Endothelial cell of umbilical vein (primary cell): ENCODE measurements at regions not wholly inside any gene's neighbourhood (a gene's known extent, or its start where the extent isn't known, plus 50 kb on each side); places are given as distances from the start of the nearest gene placed in this dataset.
"Not testable (repeated sequence)": the region's sequence is repeated elsewhere in the genome, so short reads cannot be mapped to it uniquely, and the experiment has no call there.

Experiments used
- BruUV-seq: library from RNA; stranded (reverse); fragments of 400-500 nt; replicated peaks from 2 replicates; lab custom pipeline; 2021; lab: Mats Ljungman, UMichigan
- CTCF ChIA-PET: fragments of 300-600, 350-600 bp; sonication (Branson Sonifier 250); formaldehyde crosslinking; loops from one replicate; lab custom pipeline; 2021; ENCODE audit warnings: antibody characterized with exemption, inconsistent platforms; lab: Charles Lee
- POLR2A ChIA-PET: fragments of 300-600, 350-600 bp; sonication (Branson Sonifier 250); formaldehyde crosslinking; loops from one replicate; lab custom pipeline; 2021; ENCODE audit warnings: antibody characterized with exemption, inconsistent platforms; lab: Charles Lee
- DNase-seq: peaks from one replicate; pipeline ENCODE4 v3.0.0-alpha.2; 2011; ENCODE audit warnings: low read depth, low spot score
- FAIRE-seq: peaks from 2 replicates; lab custom pipeline; 2011; peaks lifted over from hg19 to GRCh38; lab: Jason Lieb, UNC
- H2AFZ ChIP-seq: 2 replicates; pipeline ENCODE4 v1.6.0; 2012; ENCODE audit warnings: low read depth, low read length, control low read depth, inconsistent platforms
- H3K27ac ChIP-seq: 2 replicates; pipeline ENCODE4 v1.5.1; 2011; ENCODE audit warnings: low read depth, mild to moderate bottlenecking, control low read depth, low read length, moderate library complexity; ENCODE audit not compliant: insufficient read depth
- H3K27me3 ChIP-seq, 2 experiments: 2 replicates each; pipeline versions ENCODE4 v1.6.0 to v1.6.1; 2011; ENCODE audit warnings: low read length in 2 of 2, mixed read lengths in 1 of 2; ENCODE audit not compliant: control insufficient read depth in 2 of 2, insufficient read depth in 2 of 2
- H3K36me3 ChIP-seq, 2 experiments: 2 replicates in 1 of 2; 3 replicates in 1 of 2; pipeline ENCODE4 v1.5.1; 2011; ENCODE audit warnings: low read length in 2 of 2, mild to moderate bottlenecking in 1 of 2, moderate library complexity in 1 of 2; ENCODE audit not compliant: control insufficient read depth in 2 of 2, insufficient read depth in 2 of 2; ENCODE audit errors: extremely low read depth in 1 of 2
- H3K4me1 ChIP-seq: 3 replicates; pipeline ENCODE4 v1.5.1; 2011; ENCODE audit warnings: mild to moderate bottlenecking, low read length; ENCODE audit not compliant: control insufficient read depth, insufficient read depth; ENCODE audit errors: extremely low read depth
- H3K4me2 ChIP-seq: 2 replicates; pipeline ENCODE4 v1.6.1; 2011; ENCODE audit warnings: low read length, control low read depth, mixed read lengths; ENCODE audit not compliant: insufficient read depth
- H3K4me3 ChIP-seq, 3 experiments: fragments of 200-600 bp in 1 of 3; sonication (generic), shearing (Covaris generic) in 1 of 3; replicated peaks in 1 of 3; 2 replicates each; pipeline ENCODE4 v1.5.1; 2011 to 2016; ENCODE audit warnings: control low read depth in 3 of 3, low read length in 3 of 3, mild to moderate bottlenecking in 2 of 3, inconsistent platforms in 1 of 3, low read depth in 1 of 3, moderate library complexity in 1 of 3; ENCODE audit not compliant: insufficient read depth in 1 of 3
- H3K79me2 ChIP-seq: 2 replicates; pipeline ENCODE4 v1.6.0; 2012; ENCODE audit warnings: low read length, inconsistent platforms; ENCODE audit not compliant: control insufficient read depth, insufficient read depth
- H3K9ac ChIP-seq: replicated peaks from 2 replicates; pipeline ENCODE3; 2011; ENCODE audit warnings: low read length, control low read depth; ENCODE audit not compliant: insufficient read depth; ENCODE audit errors: extremely low read depth
- H3K9me1 ChIP-seq: replicated peaks from 3 replicates; pipeline ENCODE4 v1.6.0; 2011; ENCODE audit warnings: mild to moderate bottlenecking, low read length; ENCODE audit not compliant: control insufficient read depth, insufficient read depth; ENCODE audit errors: extremely low read depth
- H3K9me3 ChIP-seq: replicated peaks from 2 replicates; pipeline ENCODE4 v1.5.1; 2012; ENCODE audit warnings: low read length, inconsistent platforms; ENCODE audit not compliant: control insufficient read depth, insufficient read depth
- H4K20me1 ChIP-seq: replicated peaks from 2 replicates; pipeline ENCODE3; 2011; ENCODE audit warnings: mild to moderate bottlenecking, low read length; ENCODE audit not compliant: control insufficient read depth, insufficient read depth; ENCODE audit errors: extremely low read depth
- EZH2 ChIP-seq: IDR thresholded peaks from 2 replicates; pipeline ENCODE4 v1.6.1; 2012; ENCODE audit warnings: borderline replicate concordance, low read depth, mild to moderate bottlenecking, moderate library complexity, low read length, inconsistent platforms; ENCODE audit not compliant: severe bottlenecking
- FOS ChIP-seq: IDR thresholded peaks from 2 replicates; pipeline ENCODE4 v1.6.1; 2011; ENCODE audit warnings: mild to moderate bottlenecking, low read length, moderate library complexity, borderline replicate concordance; ENCODE audit not compliant: insufficient read depth
- GATA2 ChIP-seq: IDR thresholded peaks from 2 replicates; pipeline ENCODE4 v1.7.0; 2011; ENCODE audit warnings: low read depth, mild to moderate bottlenecking, moderate library complexity, mixed read lengths, low read length; ENCODE audit not compliant: insufficient read length, insufficient read depth
- JUN ChIP-seq: IDR thresholded peaks from 2 replicates; pipeline ENCODE4 v1.6.1; 2011; ENCODE audit warnings: borderline replicate concordance, low read depth; ENCODE audit not compliant: insufficient read length, insufficient read depth
- MYC ChIP-seq: IDR thresholded peaks from one replicate; pipeline ENCODE4 v1.6.1; 2011; ENCODE audit warnings: mild to moderate bottlenecking, low read depth, low read length
- POLR2A ChIP-seq: IDR thresholded peaks from 2 replicates; pipeline ENCODE4 v1.6.1; 2012; ENCODE audit warnings: low read depth, mild to moderate bottlenecking, control low read depth, low read length
- POLR2AphosphoS5 ChIP-seq: IDR thresholded peaks from 2 replicates; pipeline ENCODE4 v1.6.1; 2012; ENCODE audit warnings: low read depth, mild to moderate bottlenecking, control low read depth, low read length, moderate library complexity; ENCODE audit not compliant: insufficient read depth
- dilution Hi-C: fragments of 300-500 bp; cut with MboI; formaldehyde crosslinking; loops from one replicate; pipeline ENCODE4 v1.15.0; 2019; ENCODE audit warnings: low sequenced_read_pairs; ENCODE audit not compliant: extremely low pct_ligation_motif_present
- intact Hi-C: fragments of 100-400 bp; cut with micrococcal nuclease; formaldehyde crosslinking; loops from one replicate; pipeline ENCODE4 v1.10.0; 2022
- TF ChIP-seq, protein P1 (sequence below): IDR thresholded peaks from 2 replicates; pipeline ENCODE4 v1.6.1; 2011; ENCODE audit not compliant: insufficient read depth, insufficient read length
- TF ChIP-seq, protein P2 (sequence below), 2 donors: IDR thresholded peaks; 1 replicate in 1 of 2; 2 replicates in 1 of 2; pipeline ENCODE4 v1.5.1; 2011; ENCODE audit warnings: low read length in 2 of 2, mild to moderate bottlenecking in 2 of 2, moderate library complexity in 2 of 2, control low read depth in 1 of 2, inconsistent platforms in 1 of 2, low read depth in 1 of 2; ENCODE audit not compliant: insufficient read depth in 1 of 2; ENCODE audit errors: extremely low read depth in 1 of 2

DNA sequence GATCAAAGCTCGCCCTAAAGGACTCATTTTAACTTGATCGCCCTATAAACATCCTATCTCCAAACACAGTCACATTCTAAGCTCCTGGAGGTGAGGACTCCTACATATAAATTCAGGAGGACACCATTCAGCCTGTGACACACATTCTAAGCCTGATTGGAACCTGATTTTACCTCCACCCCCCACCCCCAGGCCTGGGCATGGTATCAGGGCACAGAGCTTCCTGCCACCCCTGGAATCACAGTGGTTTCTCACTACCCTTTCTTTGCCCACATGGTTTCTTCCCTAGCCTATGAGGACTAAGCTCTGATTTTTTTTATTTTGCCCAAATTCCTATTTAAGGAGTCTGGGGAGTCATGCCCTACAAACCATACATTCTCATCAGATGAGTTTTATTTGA, 428.1 kb upstream of the ID2 start:
- no peaks in the 10 kb centered on the region for H3K4me1 ChIP-seq
- no peaks in the 10 kb centered on the region for H3K9me1 ChIP-seq
- DNase-seq (no peak), FAIRE-seq (no peak)
- no peak overlapping the region for H3K9ac ChIP-seq
- H3K9me3 ChIP-seq, result no peaks in the 10 kb centered on the region
- no peaks in the 10 kb centered on the region for H3K27me3 ChIP-seq
- H3K4me3 ChIP-seq, result no peak overlapping the region
- ChIA-PET POLR2A (no interaction called here), CTCF (no interaction called here)
- H3K4me2 ChIP-seq, result no peak overlapping the region
- BruUV-seq, result no TSS peak
- no peak overlapping the region for H3K27ac ChIP-seq
- intact Hi-C loops (no loop called here), dilution Hi-C loops (no loop called here)
- no peaks in the 10 kb centered on the region for H3K36me3 ChIP-seq
- no peaks in the 10 kb centered on the region for H4K20me1 ChIP-seq
- H3K79me2 ChIP-seq, result no peaks in the 10 kb centered on the region
- H2AFZ ChIP-seq, result no peak overlapping the region
- TF ChIP-seq JUN (no peak), FOS (no peak), MYC (no peak), GATA2 (no peak), POLR2AphosphoS5 (no peak), POLR2A (no peak), EZH2 (no peak)
- TF ChIP-seq, protein P1, sequence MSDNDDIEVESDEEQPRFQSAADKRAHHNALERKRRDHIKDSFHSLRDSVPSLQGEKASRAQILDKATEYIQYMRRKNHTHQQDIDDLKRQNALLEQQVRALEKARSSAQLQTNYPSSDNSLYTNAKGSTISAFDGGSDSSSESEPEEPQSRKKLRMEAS, result no peak
- TF ChIP-seq, protein P2, sequence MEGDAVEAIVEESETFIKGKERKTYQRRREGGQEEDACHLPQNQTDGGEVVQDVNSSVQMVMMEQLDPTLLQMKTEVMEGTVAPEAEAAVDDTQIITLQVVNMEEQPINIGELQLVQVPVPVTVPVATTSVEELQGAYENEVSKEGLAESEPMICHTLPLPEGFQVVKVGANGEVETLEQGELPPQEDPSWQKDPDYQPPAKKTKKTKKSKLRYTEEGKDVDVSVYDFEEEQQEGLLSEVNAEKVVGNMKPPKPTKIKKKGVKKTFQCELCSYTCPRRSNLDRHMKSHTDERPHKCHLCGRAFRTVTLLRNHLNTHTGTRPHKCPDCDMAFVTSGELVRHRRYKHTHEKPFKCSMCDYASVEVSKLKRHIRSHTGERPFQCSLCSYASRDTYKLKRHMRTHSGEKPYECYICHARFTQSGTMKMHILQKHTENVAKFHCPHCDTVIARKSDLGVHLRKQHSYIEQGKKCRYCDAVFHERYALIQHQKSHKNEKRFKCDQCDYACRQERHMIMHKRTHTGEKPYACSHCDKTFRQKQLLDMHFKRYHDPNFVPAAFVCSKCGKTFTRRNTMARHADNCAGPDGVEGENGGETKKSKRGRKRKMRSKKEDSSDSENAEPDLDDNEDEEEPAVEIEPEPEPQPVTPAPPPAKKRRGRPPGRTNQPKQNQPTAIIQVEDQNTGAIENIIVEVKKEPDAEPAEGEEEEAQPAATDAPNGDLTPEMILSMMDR (IDR thresholded peaks at IDR 0.05; ENCODE audit: extremely low read depth in 1 of 2, insufficient read depth in 1 of 2, low read depth in 1 of 2, low read length in 2 of 2), result no peak

DNA sequence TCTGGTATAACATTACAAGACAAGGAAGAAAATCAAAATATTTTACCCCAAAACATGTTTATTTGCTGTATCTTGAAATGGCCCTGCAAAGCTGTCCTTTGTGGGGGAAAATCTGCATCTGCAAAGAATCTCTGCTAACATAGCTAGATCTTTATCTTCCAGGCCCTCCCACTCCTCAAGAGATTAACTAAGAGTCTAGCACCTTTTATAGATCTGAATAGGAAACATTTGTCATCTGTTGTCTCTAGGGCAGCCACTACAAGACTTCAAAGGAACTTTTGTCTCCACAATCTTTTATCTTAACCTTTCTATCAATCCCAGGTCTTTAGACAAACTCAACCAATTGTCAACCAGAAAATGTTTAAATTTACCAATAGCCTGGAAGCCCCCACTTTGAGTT, 427.6 kb upstream of the ID2 start:
- H3K79me2 ChIP-seq, H4K20me1 ChIP-seq, DNase-seq, H3K9me1 ChIP-seq, H2AFZ ChIP-seq, BruUV-seq, H3K36me3 ChIP-seq, H3K4me1 ChIP-seq, H3K27me3 ChIP-seq, FAIRE-seq, H3K9ac ChIP-seq, dilution Hi-C loops, intact Hi-C loops, H3K4me2 ChIP-seq, POLR2A ChIA-PET, CTCF ChIA-PET, H3K4me3 ChIP-seq, H3K27ac ChIP-seq, H3K9me3 ChIP-seq: not testable (repeated sequence)
